Activated T-cell treated with anti-CD3 and anti-CD28 coated beads for 1 hour (primary cell): ENCODE measurements at regions not wholly inside any gene's neighbourhood (a gene's known extent, or its start where the extent isn't known, plus 50 kb on each side); places are given as distances from the start of the nearest gene placed in this dataset.
"Not testable (repeated sequence)": the region's sequence is repeated elsewhere in the genome, so short reads cannot be mapped to it uniquely, and the experiment has no call there.

ENCODE experiments used
- DNase-seq: peaks from one replicate; pipeline ENCODE4 v3.0.0-alpha.2; 2020; ENCODE audit warnings: low read depth

- no peak for DNase-seq
Observed at GRCh38 chr3:106457281-106458180, 588.7 kb upstream of the CBLB start.

- DNase-seq, result no peak
Observed at GRCh38 chr3:106458952-106459351, 590.1 kb upstream of the CBLB start.

GRCh38 chr3:106466881-106467280 is 598.1 kb upstream of the CBLB start:
- no peak for DNase-seq

- DNase-seq, result no peak
Observed at GRCh38 chr3:106473576-106474475, 605.0 kb upstream of the CBLB start.

GRCh38 chr3:106482451-106482850 is 613.6 kb upstream of the CBLB start:
- DNase-seq, result no peak

GRCh38 chr3:106485217-106485616 is 616.4 kb upstream of the CBLB start:
- DNase-seq, result no peak

GRCh38 chr3:106485802-106486201 is 617.0 kb upstream of the CBLB start:
- no peak for DNase-seq

- not testable (repeated sequence) for DNase-seq
Observed at GRCh38 chr3:106486945-106487639, 618.3 kb upstream of the CBLB start.

- DNase-seq, result no peak
Observed at GRCh38 chr3:106488331-106488730, 619.5 kb upstream of the CBLB start.

- DNase-seq, result no peak
Observed at GRCh38 chr3:106491796-106492195, 623.0 kb upstream of the CBLB start.

GRCh38 chr3:106508331-106508893 is 639.6 kb upstream of the CBLB start:
- no peak for DNase-seq

- no peak for DNase-seq
Observed at GRCh38 chr3:106510206-106510605, 641.4 kb upstream of the CBLB start.

- no peak for DNase-seq
Observed at GRCh38 chr3:106512846-106513245, 644.0 kb upstream of the CBLB start.

- DNase-seq, result no peak
Observed at GRCh38 chr3:106514431-106514830, 645.6 kb upstream of the CBLB start.

- no peak for DNase-seq
Observed at GRCh38 chr3:106518516-106518915, 649.7 kb upstream of the CBLB start.

- no peak for DNase-seq
Observed at GRCh38 chr3:106522397-106522796, 653.6 kb upstream of the CBLB start.

GRCh38 chr3:106528932-106529331 is 660.1 kb upstream of the CBLB start:
- DNase-seq, result no peak

- DNase-seq, result no peak
Observed at GRCh38 chr3:106529738-106530137, 660.9 kb upstream of the CBLB start.

GRCh38 chr3:106530367-106530766 is 661.6 kb upstream of the CBLB start:
- no peak for DNase-seq

GRCh38 chr3:106531771-106532329 is 663.0 kb upstream of the CBLB start:
- DNase-seq, result not testable (repeated sequence)

GRCh38 chr3:106533093-106533787 is 664.4 kb upstream of the CBLB start:
- DNase-seq, result no peak
